Astrocyte (in vitro differentiated cells and primary cell): ENCODE measurements at regions not wholly inside any gene's neighbourhood (a gene's known extent, or its start where the extent isn't known, plus 50 kb on each side); places are given as distances from the start of the nearest gene placed in this dataset.

ENCODE experiments used
- DNase-seq: peaks from one replicate; pipeline ENCODE4 v3.0.0-alpha.2; 2010; ENCODE audit warnings: low read depth
- FAIRE-seq: peaks from 2 replicates; lab custom pipeline; 2011; peaks lifted over from hg19 to GRCh38; lab: Jason Lieb, UNC
- H2AFZ ChIP-seq: 2 replicates; pipeline ENCODE4 v1.6.0; 2012; ENCODE audit warnings: low read depth, low read length, inconsistent platforms
- H3K27ac ChIP-seq: 2 replicates; pipeline ENCODE4 v1.5.1; 2011; ENCODE audit warnings: low read depth, low read length, inconsistent platforms
- H3K27me3 ChIP-seq: 2 replicates; pipeline ENCODE4 v1.6.0; 2011; ENCODE audit warnings: low read length, inconsistent platforms; ENCODE audit not compliant: insufficient read depth
- H3K36me3 ChIP-seq: 2 replicates; pipeline ENCODE4 v1.5.1; 2011; ENCODE audit warnings: low read length, inconsistent platforms; ENCODE audit not compliant: insufficient read depth
- H3K4me1 ChIP-seq: 2 replicates; pipeline ENCODE4 v1.5.1; 2011; ENCODE audit warnings: low read length, inconsistent platforms; ENCODE audit not compliant: insufficient read depth
- H3K4me2 ChIP-seq: 2 replicates; pipeline ENCODE4 v1.6.0; 2012; ENCODE audit warnings: low read length, inconsistent platforms
- H3K4me3 ChIP-seq: 2 replicates; pipeline ENCODE4 v1.5.1; 2011; ENCODE audit warnings: low read depth, mild to moderate bottlenecking, low read length, inconsistent platforms; ENCODE audit not compliant: insufficient read depth
- H3K79me2 ChIP-seq: 2 replicates; pipeline ENCODE4 v1.6.0; 2012; ENCODE audit warnings: mild to moderate bottlenecking, low read length, inconsistent platforms; ENCODE audit not compliant: insufficient read depth
- H3K9ac ChIP-seq: 2 replicates; pipeline ENCODE4 v1.6.0; 2012; ENCODE audit warnings: mild to moderate bottlenecking, low read length, inconsistent platforms
- H3K9me3 ChIP-seq: 2 replicates; pipeline ENCODE4 v1.5.1; 2012; ENCODE audit warnings: low read depth, mild to moderate bottlenecking, low read length, inconsistent platforms; ENCODE audit not compliant: insufficient read depth
- H4K20me1 ChIP-seq: 2 replicates; pipeline ENCODE4 v1.6.0; 2012; ENCODE audit warnings: low read length, inconsistent platforms; ENCODE audit not compliant: insufficient read depth
- H3K27ac Mint-ChIP-seq: one replicate; pipeline ENCODE4 v1.8.0; 2021; ENCODE audit warnings: mild to moderate bottlenecking, mixed read lengths; ENCODE audit not compliant: unreplicated experiment
- H3K27me3 Mint-ChIP-seq: one replicate; pipeline ENCODE4 v1.8.0; 2021; ENCODE audit warnings: low read depth, mixed read lengths; ENCODE audit not compliant: unreplicated experiment
- H3K36me3 Mint-ChIP-seq: one replicate; pipeline ENCODE4 v1.8.0; 2021; ENCODE audit warnings: low read depth, mixed read lengths; ENCODE audit not compliant: unreplicated experiment
- H3K4me1 Mint-ChIP-seq: one replicate; pipeline ENCODE4 v1.8.0; 2021; ENCODE audit warnings: low read depth, mixed read lengths; ENCODE audit not compliant: unreplicated experiment
- H3K4me3 Mint-ChIP-seq: one replicate; pipeline ENCODE4 v1.8.0; 2021; ENCODE audit warnings: mild to moderate bottlenecking, moderate library complexity, mixed read lengths; ENCODE audit not compliant: unreplicated experiment
- H3K9me3 Mint-ChIP-seq: one replicate; pipeline ENCODE4 v1.8.0; 2021; ENCODE audit warnings: mild to moderate bottlenecking, mixed read lengths; ENCODE audit not compliant: unreplicated experiment
- EZH2 ChIP-seq: IDR thresholded peaks from 2 replicates; pipeline ENCODE4 v1.6.1; 2012; ENCODE audit warnings: mild to moderate bottlenecking, low read length, inconsistent platforms; ENCODE audit not compliant: insufficient read depth
- TF ChIP-seq, protein P1 (sequence below): IDR thresholded peaks from 2 replicates; pipeline ENCODE4 v1.5.1; 2011; ENCODE audit warnings: low read depth, mild to moderate bottlenecking, inconsistent platforms, low read length, moderate library complexity; ENCODE audit not compliant: insufficient read depth

DNA sequence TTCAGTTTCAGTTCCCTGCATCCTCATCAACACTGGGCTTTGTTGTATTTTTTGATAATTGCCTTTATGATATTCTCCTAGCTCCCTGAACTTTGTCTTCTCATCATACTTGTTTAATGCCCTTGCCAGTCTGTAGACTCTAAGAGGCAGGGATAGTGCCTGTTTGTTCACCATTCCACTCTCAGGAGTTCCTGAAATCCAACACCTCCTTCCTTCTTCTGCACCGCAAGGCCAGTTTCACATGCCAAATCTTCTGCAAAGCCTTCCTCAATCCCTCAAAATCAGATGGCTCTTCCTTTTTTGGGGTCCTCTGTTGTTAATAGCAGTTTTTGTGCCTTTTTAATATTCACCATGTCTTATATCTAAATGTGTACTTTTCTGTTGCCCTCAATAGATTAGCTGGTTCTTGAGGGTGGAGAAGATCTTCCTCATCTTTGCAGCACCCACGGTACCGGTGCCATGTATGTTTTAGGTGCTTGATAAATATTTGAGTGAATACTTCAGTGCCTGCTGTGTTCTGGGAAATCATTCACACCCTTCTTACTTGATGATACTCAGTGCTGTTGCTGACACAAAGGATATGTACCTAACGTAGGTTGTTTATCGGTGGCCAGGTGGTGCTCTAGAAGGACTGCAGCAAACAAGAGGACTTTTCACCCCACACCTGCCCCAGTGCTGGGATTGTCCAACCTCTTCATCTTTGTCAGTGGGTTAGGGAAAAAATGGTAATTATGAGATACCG is 85.3 kb upstream of the LIMCH1 start:
- Histone ChIP-seq H3K4me3 (no peak overlapping the region), H3K36me3 (no peaks in the 10 kb centered on the region), H3K4me2 (no peak overlapping the region), H3K27me3 (no peaks in the 10 kb centered on the region), H3K9me3 (no peaks in the 10 kb centered on the region), H3K79me2 (no peaks in the 10 kb centered on the region), H3K27ac (no peak overlapping the region), H3K4me1 (no peaks in the 10 kb centered on the region), H2AFZ (no peak overlapping the region), H4K20me1 (no peaks in the 10 kb centered on the region), H3K9ac (no peak overlapping the region)
- no peak for TF ChIP-seq EZH2
- TF ChIP-seq, protein P1, sequence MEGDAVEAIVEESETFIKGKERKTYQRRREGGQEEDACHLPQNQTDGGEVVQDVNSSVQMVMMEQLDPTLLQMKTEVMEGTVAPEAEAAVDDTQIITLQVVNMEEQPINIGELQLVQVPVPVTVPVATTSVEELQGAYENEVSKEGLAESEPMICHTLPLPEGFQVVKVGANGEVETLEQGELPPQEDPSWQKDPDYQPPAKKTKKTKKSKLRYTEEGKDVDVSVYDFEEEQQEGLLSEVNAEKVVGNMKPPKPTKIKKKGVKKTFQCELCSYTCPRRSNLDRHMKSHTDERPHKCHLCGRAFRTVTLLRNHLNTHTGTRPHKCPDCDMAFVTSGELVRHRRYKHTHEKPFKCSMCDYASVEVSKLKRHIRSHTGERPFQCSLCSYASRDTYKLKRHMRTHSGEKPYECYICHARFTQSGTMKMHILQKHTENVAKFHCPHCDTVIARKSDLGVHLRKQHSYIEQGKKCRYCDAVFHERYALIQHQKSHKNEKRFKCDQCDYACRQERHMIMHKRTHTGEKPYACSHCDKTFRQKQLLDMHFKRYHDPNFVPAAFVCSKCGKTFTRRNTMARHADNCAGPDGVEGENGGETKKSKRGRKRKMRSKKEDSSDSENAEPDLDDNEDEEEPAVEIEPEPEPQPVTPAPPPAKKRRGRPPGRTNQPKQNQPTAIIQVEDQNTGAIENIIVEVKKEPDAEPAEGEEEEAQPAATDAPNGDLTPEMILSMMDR: no peak
- H3K36me3 Mint-ChIP-seq: peaks cover 1% of the 10 kb centered on the region
- H3K4me3 Mint-ChIP-seq: no peak overlapping the region
- FAIRE-seq: no peak
- no peak for DNase-seq
- H3K9me3 Mint-ChIP-seq: no peaks in the 10 kb centered on the region
- H3K27me3 Mint-ChIP-seq: peaks cover 5% of the 10 kb centered on the region
- peaks cover 18% of the 10 kb centered on the region for H3K4me1 Mint-ChIP-seq
- H3K27ac Mint-ChIP-seq: no peak overlapping the region

DNA sequence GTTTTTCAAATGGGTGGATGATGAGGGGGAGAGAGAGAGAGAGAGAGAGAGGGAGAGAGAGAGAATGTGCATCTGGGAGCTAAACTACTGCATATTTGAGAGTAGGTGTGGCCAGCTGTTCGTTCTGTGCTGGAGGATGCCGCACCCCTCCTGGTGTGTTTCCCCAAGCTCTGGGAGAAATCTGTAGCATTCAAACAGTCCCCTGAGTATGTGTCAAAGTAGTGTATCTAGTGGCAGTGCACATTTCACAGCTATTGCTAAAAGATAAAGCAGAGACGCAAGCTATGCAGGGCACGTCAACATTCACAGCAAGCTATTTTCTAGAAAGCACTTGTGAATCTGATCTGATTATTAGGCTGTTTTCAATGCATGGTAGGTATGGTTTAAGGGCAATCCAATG is 83.5 kb upstream of the LIMCH1 start:
- H3K4me2 ChIP-seq: no peak overlapping the region
- H3K4me1 ChIP-seq: no peaks in the 10 kb centered on the region
- no peaks in the 10 kb centered on the region for H3K27me3 ChIP-seq
- DNase-seq: no peak
- no peaks in the 10 kb centered on the region for H3K9me3 Mint-ChIP-seq
- no peaks in the 10 kb centered on the region for H3K79me2 ChIP-seq
- H3K36me3 Mint-ChIP-seq: peaks cover 1% of the 10 kb centered on the region
- H3K27ac Mint-ChIP-seq: no peak overlapping the region
- H3K4me3 ChIP-seq: no peak overlapping the region
- H3K4me1 Mint-ChIP-seq: peaks cover 14% of the 10 kb centered on the region
- no peak overlapping the region for H3K9ac ChIP-seq
- no peak overlapping the region for H2AFZ ChIP-seq
- no peak for TF ChIP-seq EZH2
- TF ChIP-seq, protein P1: no peak
- no peak for FAIRE-seq
- H3K36me3 ChIP-seq: no peaks in the 10 kb centered on the region
- H3K4me3 Mint-ChIP-seq: no peak overlapping the region
- H3K9me3 ChIP-seq: no peaks in the 10 kb centered on the region
- H4K20me1 ChIP-seq: no peaks in the 10 kb centered on the region
- H3K27ac ChIP-seq: no peak overlapping the region
- peaks cover 7% of the 10 kb centered on the region for H3K27me3 Mint-ChIP-seq

DNA sequence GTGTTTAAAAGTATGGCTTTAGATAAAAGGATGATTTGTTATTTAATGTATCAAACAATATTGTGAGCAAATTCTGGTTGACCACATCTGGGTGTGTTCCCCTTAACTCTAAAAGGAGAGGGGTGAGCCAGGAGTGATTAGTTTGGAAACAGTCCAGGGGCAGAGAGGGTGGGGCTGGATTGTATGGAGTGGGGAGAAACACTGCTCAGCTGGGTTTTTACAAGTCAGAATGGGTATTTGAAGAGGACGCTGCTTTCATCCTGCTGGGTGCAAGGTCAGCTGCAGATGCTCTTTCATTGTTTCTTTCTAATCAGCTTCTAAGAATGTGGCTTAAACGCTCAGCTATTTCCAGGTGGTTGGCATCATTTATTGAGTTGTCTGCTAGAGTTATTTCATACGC is 82.8 kb upstream of the LIMCH1 start:
- Histone ChIP-seq H3K4me2 (no peak overlapping the region), H3K4me1 (no peaks in the 10 kb centered on the region), H3K9ac (no peak overlapping the region), H3K27me3 (no peaks in the 10 kb centered on the region), H4K20me1 (no peaks in the 10 kb centered on the region), H3K4me3 (no peak overlapping the region), H3K9me3 (no peaks in the 10 kb centered on the region), H3K79me2 (no peaks in the 10 kb centered on the region), H2AFZ (no peak overlapping the region), H3K36me3 (no peaks in the 10 kb centered on the region), H3K27ac (no peak overlapping the region)
- FAIRE-seq: no peak
- TF ChIP-seq, protein P1: no peak
- no peak for TF ChIP-seq EZH2
- DNase-seq: no peak
- Mint-ChIP-seq H3K36me3 (peaks cover 1% of the 10 kb centered on the region), H3K27ac (no peak overlapping the region), H3K9me3 (no peaks in the 10 kb centered on the region), H3K27me3 (peaks cover 10% of the 10 kb centered on the region), H3K4me3 (no peak overlapping the region), H3K4me1 (peaks cover 13% of the 10 kb centered on the region)
